MCF 10A (cell line): ENCODE measurements at regions not wholly inside any gene's neighbourhood (a gene's known extent, or its start where the extent isn't known, plus 50 kb on each side); places are given as distances from the start of the nearest gene placed in this dataset.

Experiments
- BruUV-seq: library from RNA; stranded (reverse); fragments of 400-500 nt; replicated peaks from 2 replicates; lab custom pipeline; 2021; lab: Mats Ljungman, UMichigan
- CTCF ChIA-PET: fragments of 300-600 bp; sonication (Branson Sonifier 250); formaldehyde crosslinking; extraction: SDS; loops from one replicate; lab custom pipeline; 2021; ENCODE audit warnings: antibody characterized with exemption, inconsistent platforms; lab: Yijun Ruan, JAX
- POLR2A ChIA-PET: fragments of 300-600, 350-650 bp; sonication (Branson Sonifier 250); formaldehyde crosslinking; extraction: SDS; loops from one replicate; lab custom pipeline; 2020; ENCODE audit warnings: antibody characterized with exemption, inconsistent platforms; lab: Yijun Ruan, JAX
- DNase-seq: peaks from one replicate; pipeline ENCODE4 v3.0.0-alpha.2; 2018; ENCODE audit not compliant: unreplicated experiment
- H3K27ac Mint-ChIP-seq: one replicate; pipeline ENCODE4 v1.8.0; 2022; ENCODE audit warnings: mild to moderate bottlenecking, low read depth, mixed read lengths; ENCODE audit not compliant: unreplicated experiment
- H3K27me3 Mint-ChIP-seq: one replicate; pipeline ENCODE4 v1.8.0; 2022; ENCODE audit warnings: mixed read lengths; ENCODE audit not compliant: insufficient read depth, unreplicated experiment
- H3K36me3 Mint-ChIP-seq: one replicate; pipeline ENCODE4 v1.8.0; 2022; ENCODE audit warnings: mild to moderate bottlenecking, moderate library complexity, mixed read lengths; ENCODE audit not compliant: insufficient read depth, unreplicated experiment
- H3K4me1 Mint-ChIP-seq: one replicate; pipeline ENCODE4 v1.8.0; 2022; ENCODE audit warnings: mixed read lengths; ENCODE audit not compliant: insufficient read depth, unreplicated experiment
- H3K4me3 Mint-ChIP-seq: one replicate; pipeline ENCODE4 v1.8.0; 2022; ENCODE audit warnings: mild to moderate bottlenecking, moderate library complexity, mixed read lengths; ENCODE audit not compliant: unreplicated experiment
- H3K9me3 Mint-ChIP-seq: one replicate; pipeline ENCODE4 v1.8.0; 2022; ENCODE audit warnings: mixed read lengths; ENCODE audit not compliant: unreplicated experiment
- intact Hi-C: fragments of 100-400 bp; cut with micrococcal nuclease; formaldehyde crosslinking; loops from 2 replicates; pipeline ENCODE4 v1.14.1; 2022
- TF ChIP-seq, protein P1 (sequence below): fragments of 200-600 bp; IDR thresholded peaks from one replicate; pipeline ENCODE4 v1.8.0; 2022; ENCODE audit warnings: antibody characterized with exemption, mild to moderate bottlenecking; ENCODE audit not compliant: unreplicated experiment

DNA sequence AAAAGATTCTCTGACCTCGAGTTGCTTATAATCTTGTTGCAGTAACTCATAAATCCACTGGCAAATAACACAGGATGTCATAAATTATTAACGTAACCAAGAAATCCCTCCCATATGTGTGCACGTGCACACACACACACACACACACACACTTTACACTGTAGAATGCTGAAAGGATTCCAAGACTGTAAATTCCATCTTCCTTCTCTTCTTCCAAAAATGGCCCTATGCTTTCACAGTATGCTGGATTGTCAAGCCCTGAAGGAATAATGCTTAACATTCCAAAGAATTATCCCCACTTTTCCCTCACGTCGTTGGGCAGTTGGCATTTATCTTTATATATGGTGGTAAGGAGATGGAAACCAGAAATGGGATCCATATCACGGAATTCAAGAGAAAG lies 117.5 kb upstream of the CRIM1 start:
- Mint-ChIP-seq H3K27me3 (peaks cover 29% of the 10 kb centered on the region), H3K4me1 (no peaks in the 10 kb centered on the region), H3K4me3 (no peak overlapping the region), H3K27ac (no peak overlapping the region), H3K36me3 (no peaks in the 10 kb centered on the region), H3K9me3 (no peaks in the 10 kb centered on the region)
- intact Hi-C loops, result no loop called here
- CTCF ChIA-PET, result interaction anchor here (0.6 to 0.7 kb wide), 2 partner anchors 94 to 1867 kb away, joined by 3 to 4 read pairs; no protein-coding TSS in a partner anchor
- DNase-seq, result no peak
- BruUV-seq, result no TSS peak
- TF ChIP-seq, protein P1, sequence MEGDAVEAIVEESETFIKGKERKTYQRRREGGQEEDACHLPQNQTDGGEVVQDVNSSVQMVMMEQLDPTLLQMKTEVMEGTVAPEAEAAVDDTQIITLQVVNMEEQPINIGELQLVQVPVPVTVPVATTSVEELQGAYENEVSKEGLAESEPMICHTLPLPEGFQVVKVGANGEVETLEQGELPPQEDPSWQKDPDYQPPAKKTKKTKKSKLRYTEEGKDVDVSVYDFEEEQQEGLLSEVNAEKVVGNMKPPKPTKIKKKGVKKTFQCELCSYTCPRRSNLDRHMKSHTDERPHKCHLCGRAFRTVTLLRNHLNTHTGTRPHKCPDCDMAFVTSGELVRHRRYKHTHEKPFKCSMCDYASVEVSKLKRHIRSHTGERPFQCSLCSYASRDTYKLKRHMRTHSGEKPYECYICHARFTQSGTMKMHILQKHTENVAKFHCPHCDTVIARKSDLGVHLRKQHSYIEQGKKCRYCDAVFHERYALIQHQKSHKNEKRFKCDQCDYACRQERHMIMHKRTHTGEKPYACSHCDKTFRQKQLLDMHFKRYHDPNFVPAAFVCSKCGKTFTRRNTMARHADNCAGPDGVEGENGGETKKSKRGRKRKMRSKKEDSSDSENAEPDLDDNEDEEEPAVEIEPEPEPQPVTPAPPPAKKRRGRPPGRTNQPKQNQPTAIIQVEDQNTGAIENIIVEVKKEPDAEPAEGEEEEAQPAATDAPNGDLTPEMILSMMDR, result no peak
- POLR2A ChIA-PET, result interaction anchor here (0.6 kb wide), 1 partner anchor 283 kb away, joined by 4 read pairs; no protein-coding TSS in a partner anchor

DNA sequence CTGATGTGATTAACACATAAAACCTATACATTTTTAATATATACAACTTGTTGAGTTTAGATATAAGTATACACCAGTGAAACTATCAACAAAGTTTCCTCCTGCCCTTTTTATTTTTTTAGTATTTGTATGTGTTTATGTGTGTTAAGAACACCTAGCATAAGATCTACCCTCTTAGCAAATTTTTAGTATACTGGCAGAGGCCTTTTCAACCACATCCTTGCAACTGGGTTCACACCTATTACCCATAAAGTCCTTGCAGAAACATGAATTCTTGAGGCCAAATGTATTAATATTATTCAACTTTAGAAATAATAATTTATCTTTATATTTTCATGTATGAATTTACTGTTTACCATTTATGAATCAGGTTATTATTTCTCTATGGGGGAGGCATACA lies 119.7 kb upstream of the CRIM1 start:
- H3K4me1 Mint-ChIP-seq, result no peaks in the 10 kb centered on the region
- ChIA-PET POLR2A (no interaction called here), CTCF (no interaction called here)
- H3K4me3 Mint-ChIP-seq, result no peak overlapping the region
- TF ChIP-seq, protein P1, result no peak
- no peak for DNase-seq
- intact Hi-C loops, result no loop called here
- H3K36me3 Mint-ChIP-seq, result no peaks in the 10 kb centered on the region
- H3K9me3 Mint-ChIP-seq, result no peaks in the 10 kb centered on the region
- BruUV-seq, result no TSS peak
- no peak overlapping the region for H3K27ac Mint-ChIP-seq
- H3K27me3 Mint-ChIP-seq, result peaks cover 38% of the 10 kb centered on the region

DNA sequence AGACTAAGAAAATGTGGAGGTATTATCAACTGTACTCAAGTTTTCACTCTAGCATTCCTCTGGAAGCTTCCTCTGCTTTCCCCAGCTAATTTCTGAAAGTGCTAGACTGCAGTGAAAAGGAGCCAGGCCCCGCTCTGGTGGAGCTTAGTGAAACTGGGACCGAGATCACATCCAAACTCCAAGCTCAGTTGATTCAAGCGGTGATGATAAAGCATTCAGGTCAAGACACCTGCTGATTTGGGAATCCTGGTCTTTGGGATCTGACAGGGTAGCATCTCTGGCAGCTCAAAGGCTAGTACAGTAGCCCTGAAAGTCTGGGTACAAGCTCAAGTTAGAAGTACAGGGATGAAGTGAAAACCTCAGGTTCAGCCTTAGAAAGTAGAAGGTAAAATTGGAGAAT lies 120.2 kb upstream of the CRIM1 start:
- no peaks in the 10 kb centered on the region for H3K4me1 Mint-ChIP-seq
- DNase-seq, result no peak
- H3K27ac Mint-ChIP-seq, result no peak overlapping the region
- no TSS peak for BruUV-seq
- ChIA-PET POLR2A (no interaction called here), CTCF (no interaction called here)
- intact Hi-C loops, result no loop called here
- H3K27me3 Mint-ChIP-seq, result peaks cover 38% of the 10 kb centered on the region
- no peaks in the 10 kb centered on the region for H3K9me3 Mint-ChIP-seq
- TF ChIP-seq, protein P1, result no peak
- no peak overlapping the region for H3K4me3 Mint-ChIP-seq
- H3K36me3 Mint-ChIP-seq, result no peaks in the 10 kb centered on the region

DNA sequence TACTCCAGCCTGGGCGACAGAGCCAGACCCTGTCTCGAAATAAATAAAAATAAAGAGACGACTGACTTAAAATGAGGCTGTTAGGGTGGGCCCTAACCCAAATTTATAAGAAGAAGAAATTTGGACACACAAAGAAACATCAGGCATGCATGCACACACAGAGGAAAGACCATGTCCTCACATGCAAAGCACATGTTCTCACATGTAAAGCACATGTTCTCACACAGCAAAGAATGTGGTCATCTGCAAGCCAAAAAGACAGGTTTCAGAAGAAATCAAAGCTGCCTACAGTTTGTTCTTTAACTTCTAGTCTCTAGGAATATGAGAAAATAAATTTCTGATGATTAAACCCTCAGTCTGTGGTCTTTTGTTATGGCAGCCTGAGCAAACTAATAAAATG lies 132.3 kb upstream of the CRIM1 start:
- Mint-ChIP-seq H3K4me1 (no peaks in the 10 kb centered on the region), H3K36me3 (no peaks in the 10 kb centered on the region), H3K9me3 (no peaks in the 10 kb centered on the region), H3K4me3 (no peak overlapping the region), H3K27me3 (peaks cover 14% of the 10 kb centered on the region), H3K27ac (no peak overlapping the region)
- no peak for DNase-seq
- BruUV-seq, result no TSS peak
- TF ChIP-seq, protein P1, result no peak
- ChIA-PET CTCF (interaction anchor here (0.6 kb wide), 1 partner anchor 9 kb away, joined by 3 read pairs; no protein-coding TSS in a partner anchor), POLR2A (no interaction called here)
- intact Hi-C loops, result no loop called here
